ENCODE measurements at regions not wholly inside any gene's neighbourhood (a gene's known extent, or its start where the extent isn't known, plus 50 kb on each side); places are given as distances from the start of the nearest gene placed in this dataset.

GRCh38 chr7:130923365-130923764 is 189.4 kb upstream of the KLF14 start:
- peaks cover 21% of the 10 kb centered on the region for H3K4me1 ChIP-seq (ENCODE audit: control insufficient read depth, extremely low read depth, insufficient read depth, low read length)
- H3K79me2 ChIP-seq (ENCODE audit: control insufficient read depth, insufficient read depth, low read length), result peaks cover 75% of the 10 kb centered on the region
- H3K27ac ChIP-seq (ENCODE audit: control insufficient read depth, insufficient read depth, low read length), result no peak overlapping the region

GRCh38 chr7:130923930-130924329 is 189.9 kb upstream of the KLF14 start:
- TF ChIP-seq EZH2 (IDR thresholded peaks at IDR 0.05; ENCODE audit: low read length) (no peak), CTCF (optimal IDR thresholded peaks at IDR 0.05 in 1 of 3, IDR thresholded peaks at IDR 0.05 in 1 of 3, conservative IDR thresholded peaks at IDR 0.05 in 1 of 3; ENCODE audit: extremely low read depth in 1 of 3, insufficient read depth in 2 of 3, low read length in 3 of 3) (no peak)
- no peaks in the 10 kb centered on the region for H3K27me3 ChIP-seq (ENCODE audit: control insufficient read depth, extremely low read depth, insufficient read depth, low read length)
- no peaks in the 10 kb centered on the region for H3K9me3 ChIP-seq (ENCODE audit: control insufficient read depth, low read depth, low read length)
- H3K4me2 ChIP-seq (ENCODE audit: control insufficient read depth, extremely low read depth, insufficient read depth, low read depth, low read length), result no peak overlapping the region
- no peak overlapping the region for H3K4me3 ChIP-seq (ENCODE audit: control insufficient read depth in 2 of 3, extremely low read depth in 1 of 3, insufficient read depth in 2 of 3, low read depth in 1 of 3, low read length in 3 of 3)
- no peak overlapping the region for H3K9ac ChIP-seq (ENCODE audit: control insufficient read depth, extremely low read depth, insufficient read depth, low read length)
- no peak overlapping the region for H2AFZ ChIP-seq (ENCODE audit: control insufficient read depth, low read length)
- H3K9me1 ChIP-seq (ENCODE audit: control insufficient read depth, extremely low read depth, insufficient read depth, low read length), result peaks cover 2% of the 10 kb centered on the region
- dilution Hi-C loops (cut with MboI; ENCODE audit: extremely low pct_ligation_motif_present, low sequenced_read_pairs), result no loop called here
- H4K20me1 ChIP-seq (ENCODE audit: control insufficient read depth, extremely low read depth, insufficient read depth, low read length), result no peaks in the 10 kb centered on the region
- H3K27ac ChIP-seq (ENCODE audit: control insufficient read depth, insufficient read depth, low read length), result peak overlapping the region; percentile 9
- H3K79me2 ChIP-seq (ENCODE audit: control insufficient read depth, insufficient read depth, low read length), result peaks cover 76% of the 10 kb centered on the region
- peaks cover 15% of the 10 kb centered on the region for H3K4me1 ChIP-seq (ENCODE audit: control insufficient read depth, extremely low read depth, insufficient read depth, low read length)
- DNase-seq (ENCODE audit: low read depth, low spot score) (no peak), FAIRE-seq (no peak)
- H3K36me3 ChIP-seq (ENCODE audit: control insufficient read depth in 2 of 2, extremely low read depth in 1 of 2, insufficient read depth in 2 of 2, low read length in 2 of 2), result peaks cover 19 to 22% of the 10 kb centered on the region in 2 experiments

More at GRCh38 chr7:130923365-130923764, 189.4 kb upstream of the KLF14 start:
- Histone ChIP-seq H3K9me1 (ENCODE audit: control insufficient read depth, extremely low read depth, insufficient read depth, low read length) (peaks cover 2% of the 10 kb centered on the region), H4K20me1 (ENCODE audit: control insufficient read depth, extremely low read depth, insufficient read depth, low read length) (no peaks in the 10 kb centered on the region), H3K4me2 (ENCODE audit: control insufficient read depth, extremely low read depth, insufficient read depth, low read depth, low read length) (no peak overlapping the region), H2AFZ (ENCODE audit: control insufficient read depth, low read length) (no peak overlapping the region), H3K9ac (ENCODE audit: control insufficient read depth, extremely low read depth, insufficient read depth, low read length) (no peak overlapping the region), H3K9me3 (ENCODE audit: control insufficient read depth, low read depth, low read length) (no peaks in the 10 kb centered on the region), H3K4me3 (ENCODE audit: control insufficient read depth in 2 of 3, extremely low read depth in 1 of 3, insufficient read depth in 2 of 3, low read depth in 1 of 3, low read length in 3 of 3) (no peak overlapping the region), H3K27me3 (ENCODE audit: control insufficient read depth, extremely low read depth, insufficient read depth, low read length) (no peaks in the 10 kb centered on the region), H3K36me3 (ENCODE audit: control insufficient read depth in 2 of 2, extremely low read depth in 1 of 2, insufficient read depth in 2 of 2, low read length in 2 of 2) (peaks cover 22 to 26% of the 10 kb centered on the region in 2 experiments)
- no peak for TF ChIP-seq EZH2 (IDR thresholded peaks at IDR 0.05; ENCODE audit: low read length)
- TF ChIP-seq CTCF (optimal IDR thresholded peaks at IDR 0.05 in 1 of 3, IDR thresholded peaks at IDR 0.05 in 1 of 3, conservative IDR thresholded peaks at IDR 0.05 in 1 of 3; ENCODE audit: extremely low read depth in 1 of 3, insufficient read depth in 2 of 3, low read length in 3 of 3), result no peak
- FAIRE-seq (no peak), DNase-seq (ENCODE audit: low read depth, low spot score) (no peak)
- dilution Hi-C loops (cut with MboI; ENCODE audit: extremely low pct_ligation_motif_present, low sequenced_read_pairs), result no loop called here

Measured in keratinocyte (primary cell).